ENCODE measurements at regions not wholly inside any gene's neighbourhood (a gene's known extent, or its start where the extent isn't known, plus 50 kb on each side); places are given as distances from the start of the nearest gene placed in this dataset.

DNA sequence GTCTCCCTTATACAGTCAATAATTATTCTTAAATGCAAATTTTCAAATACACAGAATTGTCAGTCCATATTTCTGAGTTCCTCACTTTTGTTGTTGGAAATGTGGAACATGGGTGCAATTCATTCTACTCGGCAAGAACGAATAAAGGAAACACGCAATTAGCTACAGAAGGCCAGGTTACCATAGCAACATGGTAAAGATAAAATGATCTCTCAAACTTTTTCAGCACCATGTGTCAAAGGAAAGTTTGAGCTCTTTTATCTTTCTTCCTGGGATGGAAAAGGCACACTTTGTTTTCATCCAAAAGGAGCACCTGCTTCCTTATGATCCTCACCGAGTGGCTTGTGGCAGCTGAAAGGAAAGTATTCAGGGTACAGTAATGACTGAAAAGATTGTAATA lies 595.0 kb downstream of the RPS29 start:
- no peak overlapping the region for H3K4me3 ChIP-seq (ENCODE audit: low read depth, low read length)
- in situ Hi-C loops (cut with HindIII; ENCODE audit: low sequenced_read_pairs), result no loop called here
- TF ChIP-seq, protein P1, sequence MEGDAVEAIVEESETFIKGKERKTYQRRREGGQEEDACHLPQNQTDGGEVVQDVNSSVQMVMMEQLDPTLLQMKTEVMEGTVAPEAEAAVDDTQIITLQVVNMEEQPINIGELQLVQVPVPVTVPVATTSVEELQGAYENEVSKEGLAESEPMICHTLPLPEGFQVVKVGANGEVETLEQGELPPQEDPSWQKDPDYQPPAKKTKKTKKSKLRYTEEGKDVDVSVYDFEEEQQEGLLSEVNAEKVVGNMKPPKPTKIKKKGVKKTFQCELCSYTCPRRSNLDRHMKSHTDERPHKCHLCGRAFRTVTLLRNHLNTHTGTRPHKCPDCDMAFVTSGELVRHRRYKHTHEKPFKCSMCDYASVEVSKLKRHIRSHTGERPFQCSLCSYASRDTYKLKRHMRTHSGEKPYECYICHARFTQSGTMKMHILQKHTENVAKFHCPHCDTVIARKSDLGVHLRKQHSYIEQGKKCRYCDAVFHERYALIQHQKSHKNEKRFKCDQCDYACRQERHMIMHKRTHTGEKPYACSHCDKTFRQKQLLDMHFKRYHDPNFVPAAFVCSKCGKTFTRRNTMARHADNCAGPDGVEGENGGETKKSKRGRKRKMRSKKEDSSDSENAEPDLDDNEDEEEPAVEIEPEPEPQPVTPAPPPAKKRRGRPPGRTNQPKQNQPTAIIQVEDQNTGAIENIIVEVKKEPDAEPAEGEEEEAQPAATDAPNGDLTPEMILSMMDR (IDR thresholded peaks at IDR 0.05; ENCODE audit: low read depth, low read length), result no peak
- no peak for DNase-seq (ENCODE audit: low read depth, low spot score)

- H3K4me3 ChIP-seq (ENCODE audit: low read depth, low read length), result no peak overlapping the region
- in situ Hi-C loops (cut with HindIII; ENCODE audit: low sequenced_read_pairs), result no loop called here
- TF ChIP-seq, protein P1 (IDR thresholded peaks at IDR 0.05; ENCODE audit: low read depth, low read length), result no peak
- no peak for DNase-seq (ENCODE audit: low read depth, low spot score)
Observed at GRCh38 chr14:48983351-48983888, 602.8 kb downstream of the RPS29 start.

DNA sequence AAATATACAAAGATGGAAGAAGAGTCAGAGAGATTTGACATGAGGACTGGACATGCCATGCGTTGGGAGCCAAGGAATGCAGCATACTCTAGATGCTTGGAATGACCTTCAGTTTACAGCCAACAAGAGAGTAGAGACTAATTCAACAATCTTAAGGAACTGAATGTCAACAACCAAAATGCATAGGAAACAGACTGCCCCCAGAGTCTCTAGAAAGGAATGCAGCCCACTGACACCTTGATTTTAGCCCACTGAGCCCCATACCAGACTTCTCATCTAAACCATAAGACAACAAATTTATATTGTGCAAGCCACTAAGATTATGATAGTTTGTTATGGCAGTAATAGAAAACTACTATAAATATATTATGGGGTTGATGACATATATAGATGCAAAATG lies 611.2 kb downstream of the RPS29 start:
- in situ Hi-C loops (cut with HindIII; ENCODE audit: low sequenced_read_pairs), result no loop called here
- no peak overlapping the region for H3K4me3 ChIP-seq (ENCODE audit: low read depth, low read length)

DNA sequence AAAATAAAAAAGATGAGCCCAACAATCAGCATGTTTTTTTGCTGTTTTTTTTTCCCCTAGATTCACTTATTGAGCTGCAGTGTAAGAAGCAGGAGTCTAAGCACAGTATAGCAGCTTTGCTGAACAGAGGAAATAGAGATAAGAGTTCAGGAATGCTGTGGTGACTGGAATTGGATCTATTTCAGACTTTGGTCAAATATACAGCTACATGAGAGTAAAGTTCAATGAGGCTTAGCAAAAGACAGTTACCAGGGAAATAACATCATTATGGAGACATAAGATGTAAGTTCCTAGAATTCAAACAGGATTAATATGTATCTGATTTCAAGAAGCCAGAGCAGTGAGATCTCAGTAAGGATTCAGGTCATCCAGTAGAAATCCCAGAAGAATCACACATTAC lies 613.0 kb downstream of the RPS29 start:
- DNase-seq (ENCODE audit: low read depth, low spot score), result peak; percentile 38
- TF ChIP-seq, protein P1 (IDR thresholded peaks at IDR 0.05; ENCODE audit: low read depth, low read length), result no peak
- H3K4me3 ChIP-seq (ENCODE audit: low read depth, low read length), result no peak overlapping the region
- in situ Hi-C loops (cut with HindIII; ENCODE audit: low sequenced_read_pairs), result no loop called here

More for the DNA sequence above, 611.2 kb downstream of the RPS29 start:
- DNase-seq (ENCODE audit: low read depth, low spot score), result no peak
- TF ChIP-seq, protein P1 (IDR thresholded peaks at IDR 0.05; ENCODE audit: low read depth, low read length), result no peak

DNA sequence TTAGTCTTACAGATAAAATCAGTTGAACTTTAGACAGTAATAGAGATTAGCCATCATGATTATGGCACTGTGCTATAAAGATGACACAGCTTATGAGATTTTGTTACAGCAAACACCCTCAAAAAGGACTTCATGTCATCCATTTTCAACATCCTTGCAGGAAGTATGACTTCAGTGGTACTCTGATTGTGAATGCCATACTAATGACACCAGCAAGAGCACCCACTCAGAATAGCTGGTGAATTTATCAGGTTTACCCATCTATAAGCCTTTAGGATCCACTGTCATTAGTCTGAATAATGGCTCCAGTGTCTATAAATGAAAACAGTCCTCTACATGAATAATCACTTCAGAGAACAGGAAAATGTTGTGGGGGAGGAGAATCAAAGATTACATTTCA lies 615.2 kb downstream of the RPS29 start:
- H3K4me3 ChIP-seq (ENCODE audit: low read depth, low read length), result no peak overlapping the region
- DNase-seq (ENCODE audit: low read depth, low spot score), result no peak
- in situ Hi-C loops (cut with HindIII; ENCODE audit: low sequenced_read_pairs), result no loop called here
- TF ChIP-seq, protein P1 (IDR thresholded peaks at IDR 0.05; ENCODE audit: low read depth, low read length), result no peak

- no peak for DNase-seq (ENCODE audit: low read depth, low spot score)
- in situ Hi-C loops (cut with HindIII; ENCODE audit: low sequenced_read_pairs), result no loop called here
- TF ChIP-seq, protein P1 (IDR thresholded peaks at IDR 0.05; ENCODE audit: low read depth, low read length), result no peak
- no peak overlapping the region for H3K4me3 ChIP-seq (ENCODE audit: low read depth, low read length)
Observed at GRCh38 chr14:48967419-48967818, 618.8 kb downstream of the RPS29 start.
